BJ (cell line): ENCODE measurements at regions not wholly inside any gene's neighbourhood (a gene's known extent, or its start where the extent isn't known, plus 50 kb on each side); places are given as distances from the start of the nearest gene placed in this dataset.
"Not testable (repeated sequence)": the region's sequence is repeated elsewhere in the genome, so short reads cannot be mapped to it uniquely, and the experiment has no call there.

Source experiments
- CTCF ChIA-PET: fragments of 350-600 bp; formaldehyde crosslinking; extraction: SDS; loops from one replicate; lab custom pipeline; 2021; ENCODE audit warnings: antibody characterized with exemption, inconsistent platforms; lab: Yijun Ruan, JAX
- POLR2A ChIA-PET: fragments of 300-600 bp; sonication (Branson Sonifier 250); formaldehyde crosslinking; extraction: SDS; loops from one replicate; lab custom pipeline; 2021; ENCODE audit warnings: antibody characterized with exemption; lab: Charles Lee
- DNase-seq: peaks from one replicate; pipeline ENCODE4 v3.0.0-alpha.2; 2011; ENCODE audit warnings: low read depth
- H3K27me3 ChIP-seq: 2 replicates; pipeline ENCODE4 v1.6.0; 2011; ENCODE audit warnings: low read length; ENCODE audit not compliant: control insufficient read depth, insufficient read depth
- H3K36me3 ChIP-seq: 2 replicates; pipeline ENCODE4 v1.5.1; 2011; ENCODE audit warnings: low read length; ENCODE audit not compliant: control insufficient read depth, insufficient read depth
- H3K4me3 ChIP-seq: 2 replicates; pipeline ENCODE4 v1.5.1; 2011; ENCODE audit warnings: low read depth, mild to moderate bottlenecking, control low read depth, low read length
- TF ChIP-seq, protein P1 (sequence below): IDR thresholded peaks from 2 replicates; pipeline ENCODE4 v1.5.1; 2011; ENCODE audit warnings: low read depth, mild to moderate bottlenecking, control low read depth, inconsistent platforms, low read length, moderate library complexity; ENCODE audit not compliant: insufficient read depth

DNA sequence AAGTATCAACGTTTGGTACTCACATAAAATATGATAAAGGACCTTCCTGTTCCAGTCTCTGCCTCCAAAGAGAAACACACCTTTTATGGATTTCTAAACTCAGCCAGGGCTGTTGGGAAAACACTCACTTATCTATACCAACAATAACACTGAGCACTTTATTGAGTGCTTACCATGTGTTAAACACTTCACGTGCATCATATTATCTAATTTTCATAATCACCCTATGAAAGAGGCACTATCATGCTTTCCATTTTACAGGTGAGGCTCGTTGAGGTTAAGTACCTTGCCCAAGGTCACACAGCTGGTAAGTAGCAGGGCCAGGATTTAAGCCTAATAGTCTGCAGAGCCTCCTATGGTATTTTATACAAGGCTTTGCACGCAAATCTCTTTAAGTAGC lies 251.5 kb upstream of the SOX9 start:
- no peak for DNase-seq
- H3K4me3 ChIP-seq, result no peak overlapping the region
- H3K36me3 ChIP-seq, result no peaks in the 10 kb centered on the region
- POLR2A ChIA-PET, result no interaction called here
- H3K27me3 ChIP-seq, result no peaks in the 10 kb centered on the region
- CTCF ChIA-PET, result no interaction called here
- TF ChIP-seq, protein P1, sequence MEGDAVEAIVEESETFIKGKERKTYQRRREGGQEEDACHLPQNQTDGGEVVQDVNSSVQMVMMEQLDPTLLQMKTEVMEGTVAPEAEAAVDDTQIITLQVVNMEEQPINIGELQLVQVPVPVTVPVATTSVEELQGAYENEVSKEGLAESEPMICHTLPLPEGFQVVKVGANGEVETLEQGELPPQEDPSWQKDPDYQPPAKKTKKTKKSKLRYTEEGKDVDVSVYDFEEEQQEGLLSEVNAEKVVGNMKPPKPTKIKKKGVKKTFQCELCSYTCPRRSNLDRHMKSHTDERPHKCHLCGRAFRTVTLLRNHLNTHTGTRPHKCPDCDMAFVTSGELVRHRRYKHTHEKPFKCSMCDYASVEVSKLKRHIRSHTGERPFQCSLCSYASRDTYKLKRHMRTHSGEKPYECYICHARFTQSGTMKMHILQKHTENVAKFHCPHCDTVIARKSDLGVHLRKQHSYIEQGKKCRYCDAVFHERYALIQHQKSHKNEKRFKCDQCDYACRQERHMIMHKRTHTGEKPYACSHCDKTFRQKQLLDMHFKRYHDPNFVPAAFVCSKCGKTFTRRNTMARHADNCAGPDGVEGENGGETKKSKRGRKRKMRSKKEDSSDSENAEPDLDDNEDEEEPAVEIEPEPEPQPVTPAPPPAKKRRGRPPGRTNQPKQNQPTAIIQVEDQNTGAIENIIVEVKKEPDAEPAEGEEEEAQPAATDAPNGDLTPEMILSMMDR, result no peak

DNA sequence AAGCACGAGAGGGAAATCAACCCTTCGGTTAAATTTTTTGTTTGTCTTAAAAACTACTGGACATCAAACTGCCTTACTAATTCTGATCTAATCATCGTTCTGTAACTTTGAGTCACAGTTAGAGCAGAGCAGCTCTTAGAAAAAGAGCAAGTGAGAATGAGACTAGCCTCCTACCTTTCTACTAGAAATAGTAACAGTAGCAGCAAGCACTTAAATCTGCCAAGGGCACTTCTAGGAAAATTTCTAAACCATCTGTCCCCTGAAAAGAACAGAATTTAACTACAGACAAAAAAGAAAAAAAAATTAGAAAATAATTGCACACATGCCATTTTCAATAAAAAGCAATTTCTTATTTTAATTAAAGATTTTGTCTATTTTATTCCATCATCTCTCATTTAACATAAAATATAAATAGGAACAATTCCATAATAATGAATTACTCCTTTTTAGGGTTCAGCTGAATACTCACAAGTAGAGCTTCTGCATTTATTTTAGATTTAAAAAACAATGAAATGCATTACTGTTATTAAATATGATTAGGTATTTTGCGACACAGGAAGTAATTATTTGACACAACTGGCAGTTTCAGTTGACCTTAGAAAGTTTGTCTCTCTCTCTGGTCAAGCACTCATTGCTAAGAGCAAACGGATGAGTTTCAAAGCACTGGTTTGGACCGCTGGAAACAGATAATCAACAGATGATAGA lies 250.8 kb upstream of the SOX9 start:
- TF ChIP-seq, protein P1, result no peak
- Histone ChIP-seq H3K4me3 (no peak overlapping the region), H3K36me3 (no peaks in the 10 kb centered on the region), H3K27me3 (no peaks in the 10 kb centered on the region)
- ChIA-PET POLR2A (no interaction called here), CTCF (no interaction called here)
- DNase-seq, result no peak

- ChIA-PET POLR2A (no interaction called here), CTCF (interaction anchor here (0.5 kb wide), 1 partner anchor 75 kb away, joined by 4 read pairs; no protein-coding TSS in a partner anchor)
- no peak for DNase-seq
- TF ChIP-seq, protein P1, result no peak
- no peaks in the 10 kb centered on the region for H3K27me3 ChIP-seq
- H3K4me3 ChIP-seq, result no peak overlapping the region
- H3K36me3 ChIP-seq, result no peaks in the 10 kb centered on the region
Measured at GRCh38 chr17:71870546-71870862, 250.3 kb upstream of the SOX9 start.

- ChIA-PET POLR2A (no interaction called here), CTCF (interaction anchor here (1.4 kb wide), 1 partner anchor 9 kb away, joined by 4 read pairs; no protein-coding TSS in a partner anchor)
- Histone ChIP-seq H3K27me3 (no peaks in the 10 kb centered on the region), H3K36me3 (no peaks in the 10 kb centered on the region), H3K4me3 (no peak overlapping the region)
- TF ChIP-seq, protein P1, result no peak
- DNase-seq, result no peak
Measured at GRCh38 chr17:71872843-71873485, 247.9 kb upstream of the SOX9 start.

DNA sequence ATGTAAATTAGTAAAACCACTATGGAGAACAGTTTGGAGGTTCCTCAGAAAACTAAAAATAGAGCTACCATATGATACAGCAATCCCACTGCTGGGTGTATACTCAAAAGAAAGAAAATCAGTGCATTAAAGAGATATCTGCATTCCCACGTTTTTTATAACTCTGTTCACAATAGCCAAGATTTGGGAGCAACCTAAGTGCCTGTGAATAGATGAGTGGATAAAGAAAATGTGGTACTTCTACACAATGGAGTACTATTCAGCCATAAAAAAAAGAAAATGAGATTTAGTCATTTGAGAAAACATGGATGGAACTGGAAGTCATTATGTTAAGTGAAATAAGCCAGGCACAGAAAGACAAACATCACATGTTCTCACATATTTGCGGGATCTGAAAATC lies 246.0 kb upstream of the SOX9 start:
- POLR2A ChIA-PET, H3K27me3 ChIP-seq, DNase-seq, CTCF ChIA-PET, H3K36me3 ChIP-seq, H3K4me3 ChIP-seq: not testable (repeated sequence)
